Uterus (tissue), 3 donors: ENCODE measurements at regions not wholly inside any gene's neighbourhood (a gene's known extent, or its start where the extent isn't known, plus 50 kb on each side); places are given as distances from the start of the nearest gene placed in this dataset.
A peak's percentile ranks its signal among the peaks of the same experiment; 100 is the strongest.

ENCODE experiments used
- DNase-seq, 2 donors: peaks; one replicate each; pipeline ENCODE4 v3.0.0-alpha.2; 2019 to 2020
- H3K27ac ChIP-seq, 2 donors: fragments of 200-600 bp; sonication (generic); 1 replicate in 1 of 2; 2 replicates in 1 of 2; pipeline ENCODE4 v1.5.1; 2016 to 2018
- H3K27me3 ChIP-seq, 2 donors: fragments of 200-600 bp; sonication (generic); one replicate each; pipeline ENCODE4 v1.5.1; 2018 to 2019; ENCODE audit warnings: control low read depth in 1 of 2
- H3K36me3 ChIP-seq, 2 donors: fragments of 200-600 bp; sonication (generic); one replicate each; pipeline ENCODE4 v1.5.1; 2019; ENCODE audit warnings: control low read depth in 1 of 2
- H3K4me1 ChIP-seq, 2 donors: fragments of 200-600 bp; sonication (generic); one replicate each; pipeline ENCODE4 v1.5.1; 2018 to 2019; ENCODE audit warnings: control low read depth in 1 of 2
- H3K4me3 ChIP-seq, 2 donors: fragments of 200-600 bp; sonication (generic); 1 replicate in 1 of 2; 2 replicates in 1 of 2; pipeline ENCODE4 v1.5.1; 2018 to 2019; ENCODE audit warnings: mild to moderate bottlenecking in 1 of 2
- H3K9me3 ChIP-seq, 2 donors: fragments of 200-600 bp; sonication (generic); one replicate each; pipeline ENCODE4 v1.5.1; 2019; ENCODE audit warnings: control low read depth in 1 of 2
- CTCF ChIP-seq, 4 experiments: fragments of 200-600 bp in 2 of 4; fragments of 450-650 bp in 2 of 4; sonication (generic) in 2 of 4; IDR thresholded peaks; one replicate each; pipeline ENCODE4 v1.5.1; 2016 to 2019; ENCODE audit warnings: antibody characterized with exemption in 4 of 4, mild to moderate bottlenecking in 2 of 4, moderate library complexity in 1 of 4
- POLR2A ChIP-seq, 2 donors: fragments of 450-650 bp; IDR thresholded peaks; one replicate each; pipeline ENCODE4 v1.6.1; 2016; ENCODE audit warnings: antibody characterized with exemption in 2 of 2, mild to moderate bottlenecking in 1 of 2, moderate library complexity in 1 of 2
- intact Hi-C: fragments of 100-400 bp; cut with DNase I; formaldehyde crosslinking; loops from one replicate; pipeline ENCODE4 v1.15.1; 2023; ENCODE audit warnings: low total_unique reads
- donor health status: DM: yes; HTN: yes; CAD: no.

GRCh38 chr3:64908251-64908685, 220.5 kb upstream of the ADAMTS9 start:
- H3K27me3 ChIP-seq, result no peaks in the 10 kb centered on the region
- H3K9me3 ChIP-seq, result no peaks in the 10 kb centered on the region
- intact Hi-C loops, result no loop called here
- peak in 1 of 2 donors; percentile 29 for DNase-seq
- no peaks in the 10 kb centered on the region for H3K36me3 ChIP-seq
- no peak overlapping the region for H3K4me3 ChIP-seq
- H3K27ac ChIP-seq, result peak overlapping the region; percentile 2 to 19
- TF ChIP-seq POLR2A (IDR thresholded peaks at IDR 0.05) (no peak), CTCF (IDR thresholded peaks at IDR 0.05) (no peak)
- H3K4me1 ChIP-seq, result no peaks in the 10 kb centered on the region

GRCh38 chr3:64905906-64906410, 218.2 kb upstream of the ADAMTS9 start:
- Histone ChIP-seq H3K36me3 (no peaks in the 10 kb centered on the region), H3K27me3 (no peaks in the 10 kb centered on the region), H3K4me3 (no peak overlapping the region), H3K9me3 (no peaks in the 10 kb centered on the region), H3K4me1 (no peaks in the 10 kb centered on the region), H3K27ac (no peak overlapping the region)
- TF ChIP-seq CTCF (IDR thresholded peaks at IDR 0.05) (no peak), POLR2A (IDR thresholded peaks at IDR 0.05) (no peak)
- no peak for DNase-seq
- intact Hi-C loops, result no loop called here

DNA sequence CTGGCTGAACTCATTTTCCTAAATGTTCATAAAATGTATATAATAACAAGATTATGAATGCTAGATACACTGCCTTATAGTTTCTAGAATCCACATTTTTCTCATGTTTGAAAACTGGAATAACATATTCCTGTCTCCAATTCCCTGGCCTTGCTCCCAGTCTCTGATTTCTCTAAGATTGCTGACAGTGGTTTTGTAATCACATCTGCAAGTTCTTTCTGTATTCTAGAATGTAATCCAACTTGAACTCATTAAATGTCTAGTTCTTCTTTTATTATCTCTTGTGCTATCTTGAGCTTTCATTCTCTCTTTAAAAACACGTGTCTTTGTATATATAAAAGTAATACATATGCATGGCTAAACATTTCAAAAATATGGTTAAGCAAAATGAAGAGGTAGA, 215.2 kb upstream of the ADAMTS9 start:
- H3K27ac ChIP-seq, result peak overlapping the region in 1 of 2 donors; percentile 67
- peak in 1 of 2 donors; percentile 37 for DNase-seq
- TF ChIP-seq CTCF (IDR thresholded peaks at IDR 0.05) (no peak), POLR2A (IDR thresholded peaks at IDR 0.05) (no peak)
- no peaks in the 10 kb centered on the region for H3K27me3 ChIP-seq
- no peaks in the 10 kb centered on the region for H3K4me1 ChIP-seq
- no peaks in the 10 kb centered on the region for H3K9me3 ChIP-seq
- no peaks in the 10 kb centered on the region for H3K36me3 ChIP-seq
- no peak overlapping the region for H3K4me3 ChIP-seq
- intact Hi-C loops, result no loop called here

DNA sequence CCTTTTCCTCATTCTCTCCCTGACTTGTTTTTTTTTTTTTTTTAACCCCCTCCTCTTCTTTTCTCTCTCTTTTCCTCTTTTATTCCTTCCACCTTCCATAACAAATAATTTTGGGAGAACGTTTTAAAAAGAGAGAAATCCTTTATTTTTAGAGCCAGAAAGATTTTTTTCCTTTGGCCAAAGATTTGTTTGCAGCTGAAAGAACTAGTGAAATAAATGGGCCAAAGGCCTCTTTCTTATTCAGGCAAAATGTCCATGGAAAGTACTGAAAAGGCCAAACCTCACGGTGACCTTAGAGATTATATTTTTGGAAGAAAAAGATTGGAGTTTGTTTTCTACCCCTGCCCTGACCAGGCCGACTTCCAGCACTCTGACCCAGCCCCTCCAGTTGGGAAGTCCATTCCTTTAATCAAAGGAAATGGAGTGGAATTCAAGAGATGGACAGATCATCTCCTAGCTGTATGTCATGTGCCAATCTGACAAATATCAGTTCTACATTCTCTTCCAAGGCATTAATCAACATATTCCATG, 214.3 kb upstream of the ADAMTS9 start:
- Histone ChIP-seq H3K4me1 (no peaks in the 10 kb centered on the region), H3K36me3 (no peaks in the 10 kb centered on the region), H3K9me3 (no peaks in the 10 kb centered on the region), H3K27me3 (no peaks in the 10 kb centered on the region), H3K4me3 (no peak overlapping the region), H3K27ac (peak overlapping the region; percentile 26 to 67)
- TF ChIP-seq CTCF (IDR thresholded peaks at IDR 0.05) (no peak), POLR2A (IDR thresholded peaks at IDR 0.05) (no peak)
- intact Hi-C loops, result no loop called here
- DNase-seq, result no peak

DNA sequence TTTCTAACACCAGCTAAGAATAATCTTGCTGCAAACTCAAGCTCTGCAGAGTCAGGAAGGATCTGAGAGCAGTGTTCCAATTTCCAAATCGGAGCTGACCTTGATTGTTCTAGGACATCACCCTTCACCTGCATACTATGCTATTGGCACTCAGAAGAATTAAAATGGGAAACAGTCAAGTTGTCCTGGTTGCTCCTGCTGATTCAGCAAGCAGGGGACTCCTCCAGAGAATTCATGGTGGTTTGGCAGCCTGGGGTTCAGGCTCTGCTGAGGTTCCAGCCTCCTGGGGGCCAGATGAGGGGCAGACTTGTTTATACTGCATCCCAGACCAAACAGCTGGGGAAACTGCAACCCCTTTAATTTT, 213.7 kb upstream of the ADAMTS9 start:
- Histone ChIP-seq H3K36me3 (no peaks in the 10 kb centered on the region), H3K27me3 (no peaks in the 10 kb centered on the region), H3K4me3 (no peak overlapping the region), H3K27ac (peak overlapping the region; percentile 26 to 67), H3K4me1 (no peaks in the 10 kb centered on the region), H3K9me3 (no peaks in the 10 kb centered on the region)
- TF ChIP-seq POLR2A (IDR thresholded peaks at IDR 0.05) (no peak), CTCF (IDR thresholded peaks at IDR 0.05) (no peak)
- DNase-seq, result no peak
- intact Hi-C loops, result no loop called here
